Activated CD4-positive, alpha-beta T cell treated with anti-CD3 and anti-CD28 coated beads for 36 hours (primary cell): ENCODE measurements at regions not wholly inside any gene's neighbourhood (a gene's known extent, or its start where the extent isn't known, plus 50 kb on each side); places are given as distances from the start of the nearest gene placed in this dataset.

ENCODE experiments used
- ATAC-seq: fragments of 200-7000 bp; cut with Tn5 transposase; one replicate; pipeline ENCODE4 v1.10.0; 2021; ENCODE audit warnings: mild to moderate bottlenecking, moderate library complexity
- CTCF ChIA-PET: fragments of 350-600 bp; sonication (Branson Sonifier 250); formaldehyde crosslinking; loops from one replicate; lab custom pipeline; 2021; ENCODE audit warnings: antibody characterized with exemption; lab: Charles Lee
- POLR2A ChIA-PET: fragments of 350-600 bp; sonication (Branson Sonifier 250); formaldehyde crosslinking; loops from one replicate; lab custom pipeline; 2021; ENCODE audit warnings: antibody characterized with exemption, inconsistent platforms; lab: Charles Lee
- DNase-seq: peaks from one replicate; pipeline ENCODE4 v3.0.0-alpha.2; 2020
- H3K27ac Mint-ChIP-seq: one replicate; pipeline ENCODE4 v1.8.0; 2021; ENCODE audit warnings: mixed read lengths
- H3K27me3 Mint-ChIP-seq: one replicate; pipeline ENCODE4 v1.8.0; 2021; ENCODE audit warnings: mixed read lengths
- H3K36me3 Mint-ChIP-seq: one replicate; pipeline ENCODE4 v1.8.0; 2021; ENCODE audit warnings: low read depth, mixed read lengths
- H3K4me1 Mint-ChIP-seq: one replicate; pipeline ENCODE4 v1.8.0; 2021; ENCODE audit warnings: mixed read lengths
- H3K4me3 Mint-ChIP-seq: one replicate; pipeline ENCODE4 v1.8.0; 2021; ENCODE audit warnings: mild to moderate bottlenecking, moderate library complexity, mixed read lengths
- H3K9me3 Mint-ChIP-seq: one replicate; pipeline ENCODE4 v1.8.0; 2021; ENCODE audit warnings: low read depth, mixed read lengths
- intact Hi-C, 2 experiments: fragments of 100-400 bp; cut with DNase I in 1 of 2; cut with micrococcal nuclease in 1 of 2; formaldehyde crosslinking; loops; one replicate each; pipeline versions ENCODE4 v1.14.2 to v1.15.1; 2022 to 2024; cut with DNase I, micrococcal nuclease

GRCh38 chr1:80202118-80202517 is 1195.6 kb upstream of the ADGRL4 start:
- Mint-ChIP-seq H3K4me3 (no peak overlapping the region), H3K4me1 (no peaks in the 10 kb centered on the region), H3K36me3 (no peaks in the 10 kb centered on the region), H3K27ac (no peak overlapping the region), H3K27me3 (no peaks in the 10 kb centered on the region), H3K9me3 (peaks cover 9% of the 10 kb centered on the region)
- DNase-seq (no peak), ATAC-seq (no peak)
- intact Hi-C loops: no loop called here
- CTCF ChIA-PET: no interaction called here
- POLR2A ChIA-PET: no interaction called here

GRCh38 chr1:80194221-80194620 is 1187.7 kb upstream of the ADGRL4 start:
- intact Hi-C loops: no loop called here
- Mint-ChIP-seq H3K4me1 (no peaks in the 10 kb centered on the region), H3K9me3 (peaks cover 7% of the 10 kb centered on the region), H3K4me3 (no peak overlapping the region), H3K36me3 (no peaks in the 10 kb centered on the region), H3K27me3 (no peaks in the 10 kb centered on the region), H3K27ac (no peak overlapping the region)
- CTCF ChIA-PET: no interaction called here
- POLR2A ChIA-PET: no interaction called here
- DNase-seq (no peak), ATAC-seq (no peak)

GRCh38 chr1:80181418-80181817 is 1174.9 kb upstream of the ADGRL4 start:
- no peaks in the 10 kb centered on the region for H3K36me3 Mint-ChIP-seq
- no peaks in the 10 kb centered on the region for H3K4me1 Mint-ChIP-seq
- peaks cover 9% of the 10 kb centered on the region for H3K9me3 Mint-ChIP-seq
- CTCF ChIA-PET: no interaction called here
- ATAC-seq (no peak), DNase-seq (no peak)
- intact Hi-C loops: no loop called here
- no peak overlapping the region for H3K4me3 Mint-ChIP-seq
- no peak overlapping the region for H3K27ac Mint-ChIP-seq
- H3K27me3 Mint-ChIP-seq: no peaks in the 10 kb centered on the region
- POLR2A ChIA-PET: no interaction called here

GRCh38 chr1:80171631-80172030 is 1165.1 kb upstream of the ADGRL4 start:
- Mint-ChIP-seq H3K27me3 (no peaks in the 10 kb centered on the region), H3K4me1 (no peaks in the 10 kb centered on the region), H3K27ac (no peak overlapping the region), H3K4me3 (no peak overlapping the region), H3K36me3 (no peaks in the 10 kb centered on the region), H3K9me3 (peaks cover 8% of the 10 kb centered on the region)
- intact Hi-C loops: no loop called here
- ATAC-seq (no peak), DNase-seq (no peak)
- CTCF ChIA-PET: no interaction called here
- POLR2A ChIA-PET: no interaction called here

DNA sequence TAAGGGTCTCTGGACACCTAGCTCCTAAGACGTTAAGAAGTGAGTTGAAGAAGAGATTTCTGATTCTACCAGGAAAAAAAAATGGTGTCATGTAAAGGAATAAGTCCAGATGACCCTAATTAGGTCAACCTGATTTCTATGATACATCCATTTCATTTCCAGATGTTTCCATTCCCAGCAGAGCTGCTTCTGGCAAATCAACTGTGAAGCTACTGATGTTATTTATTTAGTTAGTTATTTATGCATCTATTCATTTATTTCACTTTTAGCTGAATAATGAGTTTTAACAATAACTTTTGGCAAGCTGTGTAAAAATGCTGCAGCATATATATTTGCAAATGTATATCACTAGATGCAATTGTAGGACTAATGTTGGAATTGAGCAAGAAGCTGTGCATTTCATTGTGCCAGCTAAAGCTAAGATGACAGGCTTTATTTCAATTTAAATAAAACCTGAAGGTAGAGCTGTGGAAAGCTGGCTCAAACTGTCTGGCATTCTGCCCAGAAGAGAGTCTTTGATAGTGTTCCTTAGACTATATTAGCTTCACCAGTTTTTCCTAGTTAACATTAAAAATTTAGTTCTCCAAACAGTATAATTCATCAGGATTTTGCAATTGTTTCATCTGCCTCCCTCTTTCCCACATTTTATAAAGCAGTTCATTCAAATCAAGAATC is 1164.4 kb upstream of the ADGRL4 start:
- ChIA-PET CTCF (interaction anchor here (0.7 kb wide), 1 partner anchor 16 kb away, joined by 3 read pairs; no protein-coding TSS in a partner anchor), POLR2A (no interaction called here)
- intact Hi-C loops: no loop called here
- no peak overlapping the region for H3K4me3 Mint-ChIP-seq
- peaks cover 6% of the 10 kb centered on the region for H3K9me3 Mint-ChIP-seq
- H3K36me3 Mint-ChIP-seq: no peaks in the 10 kb centered on the region
- no peak overlapping the region for H3K27ac Mint-ChIP-seq
- DNase-seq (no peak), ATAC-seq (no peak)
- H3K4me1 Mint-ChIP-seq: no peaks in the 10 kb centered on the region
- no peaks in the 10 kb centered on the region for H3K27me3 Mint-ChIP-seq

DNA sequence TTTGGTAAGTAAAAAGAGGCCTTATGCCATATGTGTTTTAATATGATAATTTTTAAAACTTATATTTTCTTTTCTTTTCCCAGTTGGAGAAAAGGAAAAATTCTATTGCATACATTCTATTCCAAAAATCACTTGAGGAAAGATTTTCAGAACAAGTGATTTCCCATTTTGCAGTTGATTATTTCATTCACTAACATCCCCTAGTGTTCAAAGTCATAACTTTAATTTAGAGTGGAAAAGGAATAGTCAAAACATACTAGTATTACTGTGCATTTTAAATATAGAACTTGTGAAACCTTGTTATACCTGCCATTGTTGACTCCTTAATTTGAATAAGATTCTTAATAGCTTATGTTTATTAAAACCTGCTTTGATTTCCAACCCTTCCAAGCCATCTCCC is 1157.6 kb upstream of the ADGRL4 start:
- H3K36me3 Mint-ChIP-seq: no peaks in the 10 kb centered on the region
- H3K27ac Mint-ChIP-seq: no peak overlapping the region
- no peaks in the 10 kb centered on the region for H3K27me3 Mint-ChIP-seq
- DNase-seq (no peak), ATAC-seq (no peak)
- peaks cover 3% of the 10 kb centered on the region for H3K9me3 Mint-ChIP-seq
- H3K4me3 Mint-ChIP-seq: no peak overlapping the region
- no peaks in the 10 kb centered on the region for H3K4me1 Mint-ChIP-seq
- intact Hi-C loops: no loop called here
- CTCF ChIA-PET: no interaction called here
- POLR2A ChIA-PET: no interaction called here

GRCh38 chr1:80163686-80164085 is 1157.2 kb upstream of the ADGRL4 start:
- intact Hi-C loops: no loop called here
- Mint-ChIP-seq H3K27ac (no peak overlapping the region), H3K9me3 (peaks cover 3% of the 10 kb centered on the region), H3K27me3 (no peaks in the 10 kb centered on the region), H3K36me3 (no peaks in the 10 kb centered on the region), H3K4me1 (no peaks in the 10 kb centered on the region), H3K4me3 (no peak overlapping the region)
- DNase-seq: no peak
- ChIA-PET CTCF (no interaction called here), POLR2A (no interaction called here)
- no peak for ATAC-seq

DNA sequence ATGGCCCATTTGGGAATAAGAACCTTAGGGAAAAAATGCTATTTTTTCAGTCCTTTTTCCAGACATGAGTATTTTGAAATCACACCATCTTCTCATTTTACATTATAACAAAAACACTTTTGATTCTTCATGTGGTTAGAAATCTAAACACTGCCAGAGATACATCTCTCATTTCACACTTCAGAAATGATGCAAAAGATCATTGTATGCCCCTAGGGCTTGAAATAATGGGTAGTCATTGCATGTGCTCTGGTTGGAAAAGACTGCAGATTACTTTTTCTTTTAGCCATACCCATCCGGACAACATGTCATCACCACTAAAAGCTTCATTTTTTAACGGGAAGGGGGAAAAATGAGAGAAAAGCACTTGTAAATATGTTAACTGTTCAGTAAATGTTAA is 1152.2 kb upstream of the ADGRL4 start:
- no peak for ATAC-seq
- intact Hi-C loops: no loop called here
- CTCF ChIA-PET: no interaction called here
- Mint-ChIP-seq H3K9me3 (peaks cover 3% of the 10 kb centered on the region), H3K36me3 (peaks cover 2% of the 10 kb centered on the region), H3K4me1 (no peaks in the 10 kb centered on the region), H3K4me3 (no peak overlapping the region), H3K27ac (no peak overlapping the region), H3K27me3 (no peaks in the 10 kb centered on the region)
- POLR2A ChIA-PET: no interaction called here
- DNase-seq: no peak

GRCh38 chr1:80158266-80158665 is 1151.7 kb upstream of the ADGRL4 start:
- no peak for ATAC-seq
- H3K4me3 Mint-ChIP-seq: no peak overlapping the region
- CTCF ChIA-PET: interaction anchor here (0.6 kb wide), 1 partner anchor 490 kb away, joined by 3 read pairs; no protein-coding TSS in a partner anchor

DNA sequence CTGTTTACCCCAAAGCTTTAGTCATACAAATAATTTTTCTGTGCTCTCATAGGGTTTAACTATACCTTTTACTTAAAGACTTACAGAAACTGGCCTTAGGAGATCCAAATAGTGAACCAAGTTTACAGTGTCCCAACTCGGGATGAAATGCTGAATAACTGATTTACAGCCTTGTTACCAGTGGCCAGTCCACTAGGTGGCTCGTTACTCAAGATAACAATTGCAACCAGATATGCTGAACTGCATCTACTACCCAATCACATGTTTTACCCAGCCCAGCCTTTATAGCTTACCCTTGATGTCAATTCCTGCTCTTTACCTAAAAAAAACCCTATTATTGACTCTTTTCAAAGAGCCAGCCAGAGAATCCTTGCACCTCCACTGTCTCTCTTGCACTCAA is 1148.8 kb upstream of the ADGRL4 start:
- DNase-seq: no peak
- Mint-ChIP-seq H3K9me3 (peaks cover 14% of the 10 kb centered on the region), H3K36me3 (peaks cover 2% of the 10 kb centered on the region), H3K4me3 (no peak overlapping the region), H3K27me3 (no peaks in the 10 kb centered on the region), H3K4me1 (no peaks in the 10 kb centered on the region), H3K27ac (no peak overlapping the region)
- intact Hi-C loops: no loop called here
- CTCF ChIA-PET: no interaction called here
- POLR2A ChIA-PET: no interaction called here
- no peak for ATAC-seq

More at GRCh38 chr1:80158266-80158665, 1151.7 kb upstream of the ADGRL4 start:
- intact Hi-C loops: no loop called here
- DNase-seq: no peak
- H3K27me3 Mint-ChIP-seq: no peaks in the 10 kb centered on the region
- peaks cover 2% of the 10 kb centered on the region for H3K36me3 Mint-ChIP-seq
- POLR2A ChIA-PET: no interaction called here
- no peak overlapping the region for H3K27ac Mint-ChIP-seq
- H3K9me3 Mint-ChIP-seq: peaks cover 5% of the 10 kb centered on the region
- no peaks in the 10 kb centered on the region for H3K4me1 Mint-ChIP-seq

GRCh38 chr1:80154176-80154575 is 1147.6 kb upstream of the ADGRL4 start:
- Mint-ChIP-seq H3K9me3 (peaks cover 14% of the 10 kb centered on the region), H3K27me3 (no peaks in the 10 kb centered on the region), H3K4me3 (no peak overlapping the region), H3K27ac (no peak overlapping the region), H3K4me1 (no peaks in the 10 kb centered on the region), H3K36me3 (peaks cover 2% of the 10 kb centered on the region)
- no peak for ATAC-seq
- POLR2A ChIA-PET: no interaction called here
- DNase-seq: no peak
- CTCF ChIA-PET: no interaction called here
- intact Hi-C loops: no loop called here

DNA sequence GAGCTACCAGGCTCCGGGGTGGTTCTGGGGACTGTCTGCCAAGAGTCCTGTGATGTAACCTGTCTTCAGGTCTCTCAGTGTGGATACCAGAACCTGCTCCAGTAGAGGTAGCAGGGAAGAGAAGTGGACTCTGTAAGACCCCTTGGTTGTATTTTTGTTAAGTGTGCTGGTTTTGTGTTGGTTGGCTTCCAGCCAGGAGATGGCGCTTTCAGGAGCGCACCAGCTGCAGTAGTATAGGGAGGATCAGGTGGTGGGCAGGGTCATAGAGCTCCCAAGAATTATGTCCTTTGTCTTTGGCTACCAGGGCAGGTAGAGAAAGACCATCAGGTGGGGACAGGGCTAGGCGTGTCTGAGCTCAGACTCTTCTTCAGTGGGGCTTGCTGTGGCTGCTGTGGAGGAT is 1147.2 kb upstream of the ADGRL4 start:
- H3K36me3 Mint-ChIP-seq: peaks cover 2% of the 10 kb centered on the region
- no peak overlapping the region for H3K27ac Mint-ChIP-seq
- H3K4me1 Mint-ChIP-seq: no peaks in the 10 kb centered on the region
- peaks cover 14% of the 10 kb centered on the region for H3K9me3 Mint-ChIP-seq
- ChIA-PET CTCF (no interaction called here), POLR2A (no interaction called here)
- intact Hi-C loops: no loop called here
- no peak overlapping the region for H3K4me3 Mint-ChIP-seq
- ATAC-seq: no peak
- DNase-seq: no peak
- H3K27me3 Mint-ChIP-seq: no peaks in the 10 kb centered on the region
